Peyer's patch (tissue), 4 donors: ENCODE measurements at regions not wholly inside any gene's neighbourhood (a gene's known extent, or its start where the extent isn't known, plus 50 kb on each side); places are given as distances from the start of the nearest gene placed in this dataset.

Experiments
- POLR2A ChIP-seq, 2 donors: fragments of 450-650 bp; IDR thresholded peaks; one replicate each; pipeline ENCODE4 v1.5.1; 2017; ENCODE audit warnings: antibody characterized with exemption in 2 of 2, mild to moderate bottlenecking in 2 of 2, moderate library complexity in 2 of 2
- TF ChIP-seq, protein P1 (sequence below), 6 experiments: fragments of 450-650 bp in 4 of 6; fragments of 200-600 bp in 2 of 6; sonication (generic) in 1 of 6; IDR thresholded peaks; one replicate each; pipeline ENCODE4 v1.5.1; 2017 to 2019; ENCODE audit warnings: antibody characterized with exemption in 6 of 6, mild to moderate bottlenecking in 3 of 6, moderate library complexity in 1 of 6

DNA sequence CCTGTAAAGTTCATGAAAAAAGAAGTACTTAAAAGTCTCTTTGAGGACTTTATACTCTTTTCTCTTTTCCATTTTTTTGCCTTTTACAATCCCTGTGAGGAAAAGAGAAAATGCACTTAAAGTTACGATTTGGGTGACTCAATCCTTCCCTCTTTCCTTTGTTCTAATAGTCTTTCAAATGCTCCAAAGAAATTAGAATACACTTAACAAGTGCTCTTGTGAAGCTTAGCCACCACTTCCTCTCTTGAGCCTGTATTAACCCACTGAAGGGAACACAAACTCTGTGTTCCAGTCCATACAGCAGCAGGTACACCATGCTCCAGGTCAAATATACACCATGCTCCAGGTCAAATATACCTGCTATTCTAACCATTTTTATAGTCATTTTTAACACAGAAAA is 581.1 kb upstream of the MGAT4C start:
- no peak for TF ChIP-seq POLR2A (IDR thresholded peaks at IDR 0.05)
- TF ChIP-seq, protein P1, sequence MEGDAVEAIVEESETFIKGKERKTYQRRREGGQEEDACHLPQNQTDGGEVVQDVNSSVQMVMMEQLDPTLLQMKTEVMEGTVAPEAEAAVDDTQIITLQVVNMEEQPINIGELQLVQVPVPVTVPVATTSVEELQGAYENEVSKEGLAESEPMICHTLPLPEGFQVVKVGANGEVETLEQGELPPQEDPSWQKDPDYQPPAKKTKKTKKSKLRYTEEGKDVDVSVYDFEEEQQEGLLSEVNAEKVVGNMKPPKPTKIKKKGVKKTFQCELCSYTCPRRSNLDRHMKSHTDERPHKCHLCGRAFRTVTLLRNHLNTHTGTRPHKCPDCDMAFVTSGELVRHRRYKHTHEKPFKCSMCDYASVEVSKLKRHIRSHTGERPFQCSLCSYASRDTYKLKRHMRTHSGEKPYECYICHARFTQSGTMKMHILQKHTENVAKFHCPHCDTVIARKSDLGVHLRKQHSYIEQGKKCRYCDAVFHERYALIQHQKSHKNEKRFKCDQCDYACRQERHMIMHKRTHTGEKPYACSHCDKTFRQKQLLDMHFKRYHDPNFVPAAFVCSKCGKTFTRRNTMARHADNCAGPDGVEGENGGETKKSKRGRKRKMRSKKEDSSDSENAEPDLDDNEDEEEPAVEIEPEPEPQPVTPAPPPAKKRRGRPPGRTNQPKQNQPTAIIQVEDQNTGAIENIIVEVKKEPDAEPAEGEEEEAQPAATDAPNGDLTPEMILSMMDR (IDR thresholded peaks at IDR 0.05) = no peak
